ENCODE measurements at regions not wholly inside any gene's neighbourhood (a gene's known extent, or its start where the extent isn't known, plus 50 kb on each side); places are given as distances from the start of the nearest gene placed in this dataset.

DNA sequence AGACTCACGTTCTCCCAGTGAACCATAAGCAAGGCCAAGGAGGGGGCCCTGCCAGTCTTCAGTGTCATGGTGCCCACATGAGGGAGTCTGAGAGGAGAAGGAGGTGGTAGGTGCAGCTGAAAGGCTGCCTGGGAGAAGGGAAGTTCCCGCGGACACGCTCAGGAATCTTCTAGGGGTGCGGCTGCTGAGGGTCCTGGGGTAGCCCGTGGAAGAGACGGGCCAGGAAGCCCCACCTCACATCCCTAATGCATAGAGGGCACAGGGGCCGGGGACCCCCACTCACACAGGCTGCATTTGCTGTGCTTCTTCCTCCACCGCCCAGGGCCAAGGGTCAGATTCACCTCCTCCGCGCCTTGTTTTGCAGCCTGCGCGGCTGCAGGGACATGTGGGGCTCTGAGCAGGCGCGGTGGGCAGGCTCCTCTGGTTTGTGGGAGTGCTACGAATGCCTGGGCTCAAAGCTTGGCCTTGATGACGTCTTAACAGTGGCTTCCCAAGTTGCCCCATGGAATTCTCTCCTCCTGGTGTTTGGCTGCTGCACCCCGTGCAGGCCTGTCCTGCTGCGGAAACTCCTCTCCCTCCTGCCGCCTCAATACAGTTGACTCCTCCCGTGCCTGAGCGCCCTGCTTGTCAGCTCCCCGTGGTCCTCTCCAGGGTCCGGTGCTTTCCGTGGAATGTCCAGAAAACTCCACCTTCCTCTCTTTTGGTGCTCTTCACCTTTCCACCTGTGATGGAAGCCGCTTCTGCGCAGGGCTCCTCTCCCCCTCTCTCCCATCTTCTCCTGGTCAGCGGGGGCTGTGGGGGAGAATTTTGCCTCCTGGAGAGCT lies 95.7 kb downstream of the VAPA start:
- DNase-seq (ENCODE audit: low read depth in 3 of 3, low spot score in 2 of 3): no peak

- DNase-seq (ENCODE audit: low read depth in 3 of 3, low spot score in 2 of 3): no peak
These were observed 96.8 kb downstream of the VAPA start for GRCh38 chr18:10010611-10011015.

GRCh38 chr18:10011061-10011460 lies 97.2 kb downstream of the VAPA start:
- no peak for DNase-seq (ENCODE audit: low read depth in 3 of 3, low spot score in 2 of 3)

DNA sequence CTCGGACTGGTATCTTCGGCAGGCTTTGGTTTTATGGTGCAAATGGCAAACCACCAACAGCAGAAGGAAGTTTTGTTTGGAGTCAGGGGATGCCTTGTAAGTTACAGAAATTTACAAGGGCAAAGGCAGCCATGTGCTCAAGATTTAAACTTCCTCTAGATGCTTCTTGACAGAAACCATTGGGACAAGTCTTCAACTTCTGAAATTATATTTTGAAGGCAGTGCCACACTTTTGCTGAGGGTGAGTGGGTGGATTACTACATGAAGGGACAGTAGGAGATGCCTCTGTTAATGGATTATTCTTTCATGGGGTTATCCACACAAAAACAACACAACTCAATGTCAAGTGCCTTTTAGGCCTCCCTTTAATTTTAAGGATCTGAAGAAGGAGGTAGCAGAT lies 97.9 kb downstream of the VAPA start:
- DNase-seq (ENCODE audit: low read depth in 3 of 3, low spot score in 2 of 3): no peak

- DNase-seq (ENCODE audit: low read depth in 3 of 3, low spot score in 2 of 3): no peak
These were observed 98.7 kb downstream of the VAPA start for GRCh38 chr18:10012526-10012925.

- DNase-seq (ENCODE audit: low read depth in 3 of 3, low spot score in 2 of 3): no peak
These were observed 100.1 kb downstream of the VAPA start for GRCh38 chr18:10013621-10014543.

DNA sequence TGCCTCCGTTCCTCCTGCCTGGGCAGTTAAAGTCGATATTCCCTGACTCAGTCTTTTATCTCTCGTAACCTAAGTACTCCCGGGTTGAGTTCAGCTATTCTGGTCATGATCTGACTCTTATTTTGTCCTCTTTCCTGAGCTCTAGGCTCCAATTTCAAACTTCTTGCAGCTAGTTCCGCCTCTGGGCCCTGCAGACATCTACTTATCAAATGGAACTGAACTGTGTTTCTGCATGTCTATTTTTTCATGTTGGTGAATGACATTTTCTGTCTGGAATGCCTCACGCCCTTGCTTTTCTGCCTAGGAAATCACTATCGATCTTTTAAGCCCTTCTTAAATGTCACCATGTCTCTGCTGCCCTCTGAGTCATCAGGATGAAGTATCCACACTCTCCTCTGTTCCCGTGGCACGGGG lies 101.5 kb downstream of the VAPA start:
- DNase-seq (ENCODE audit: low read depth in 3 of 3, low spot score in 2 of 3): no peak

DNA sequence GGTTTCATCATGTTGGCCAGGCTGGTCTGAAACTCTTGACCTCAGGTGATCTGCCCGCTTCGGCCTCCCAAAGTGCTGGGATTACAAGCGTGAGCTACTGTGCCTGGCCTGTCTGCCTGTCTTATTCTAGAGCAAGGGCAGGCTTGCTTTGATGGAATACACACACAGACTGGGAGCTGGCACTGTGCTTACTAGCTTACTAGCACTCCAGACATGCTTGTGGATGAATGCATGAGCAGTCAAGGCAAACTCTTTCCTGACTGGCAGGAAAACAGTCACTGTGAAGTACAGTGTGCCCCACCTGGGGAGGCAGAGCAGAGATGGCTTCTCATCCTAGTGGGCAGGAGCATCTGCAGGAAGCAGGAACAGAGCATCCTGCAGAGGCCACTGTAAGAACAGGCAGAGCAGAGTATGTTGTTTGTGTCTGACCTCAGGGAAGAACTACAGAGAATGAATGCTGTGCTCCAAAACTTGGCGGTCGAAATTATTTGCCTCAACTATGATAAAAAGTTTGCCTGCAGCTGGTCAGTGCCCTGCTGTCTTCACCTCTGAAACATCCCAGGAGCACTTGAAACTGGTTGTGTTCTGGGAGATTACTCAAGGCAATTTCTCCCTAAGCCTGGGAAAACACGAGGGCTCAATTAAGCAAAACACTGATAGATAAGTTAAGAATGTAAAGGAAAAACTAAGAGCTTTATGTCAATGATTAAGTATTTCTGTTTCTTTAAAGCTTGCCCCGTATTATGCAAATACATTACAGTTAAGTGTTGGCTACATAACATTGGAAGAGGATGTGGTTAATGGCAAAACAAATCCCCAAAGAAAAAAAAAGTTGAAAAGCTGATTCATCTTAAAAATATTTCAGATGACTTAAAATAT lies 102.4 kb downstream of the VAPA start:
- no peak for DNase-seq (ENCODE audit: low read depth in 3 of 3, low spot score in 2 of 3)

GRCh38 chr18:10017043-10017442 lies 103.2 kb downstream of the VAPA start:
- no peak for DNase-seq (ENCODE audit: low read depth in 3 of 3, low spot score in 2 of 3)

GRCh38 chr18:10018289-10018688 lies 104.5 kb downstream of the VAPA start:
- DNase-seq (ENCODE audit: low read depth in 3 of 3, low spot score in 2 of 3): no peak

GRCh38 chr18:10020171-10020570 lies 106.4 kb downstream of the VAPA start:
- no peak for DNase-seq (ENCODE audit: low read depth in 3 of 3, low spot score in 2 of 3)

- no peak for DNase-seq (ENCODE audit: low read depth in 3 of 3, low spot score in 2 of 3)
These were observed 108.5 kb downstream of the VAPA start for GRCh38 chr18:10022365-10022764.

DNA sequence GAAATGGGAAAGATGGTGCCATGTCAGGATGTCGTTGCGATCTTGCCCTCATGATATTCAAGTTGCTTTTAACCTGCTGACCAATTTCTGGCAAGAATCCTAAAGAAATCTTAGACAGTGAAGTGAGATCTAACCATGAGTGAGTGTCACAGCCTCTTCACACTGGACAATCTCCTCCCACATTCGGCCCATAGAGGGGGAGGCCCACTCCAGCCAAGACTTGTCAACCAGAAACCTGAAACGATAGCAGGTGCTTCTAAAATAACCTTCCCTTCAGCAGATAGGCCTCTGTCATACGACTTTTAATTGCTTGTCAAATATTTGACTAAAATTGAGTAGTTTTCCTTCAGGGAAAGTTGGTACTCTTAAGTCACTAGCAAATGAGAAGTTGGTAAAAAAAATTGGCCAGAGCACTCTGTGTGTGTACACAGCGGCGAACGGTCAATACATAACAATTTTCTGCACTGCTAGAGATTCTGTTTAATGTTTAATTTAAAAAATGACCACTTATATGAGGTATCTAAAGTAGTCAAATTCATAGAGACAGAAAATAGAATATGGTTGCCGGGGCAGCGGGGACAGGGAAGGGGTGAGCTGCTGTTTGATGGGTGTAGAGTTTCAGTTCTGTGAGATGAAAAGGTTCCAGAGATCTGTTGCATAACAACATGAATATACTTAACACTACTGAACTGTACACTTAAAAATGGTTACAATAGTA lies 110.2 kb downstream of the VAPA start:
- no peak for DNase-seq (ENCODE audit: low read depth in 3 of 3, low spot score in 2 of 3)

DNA sequence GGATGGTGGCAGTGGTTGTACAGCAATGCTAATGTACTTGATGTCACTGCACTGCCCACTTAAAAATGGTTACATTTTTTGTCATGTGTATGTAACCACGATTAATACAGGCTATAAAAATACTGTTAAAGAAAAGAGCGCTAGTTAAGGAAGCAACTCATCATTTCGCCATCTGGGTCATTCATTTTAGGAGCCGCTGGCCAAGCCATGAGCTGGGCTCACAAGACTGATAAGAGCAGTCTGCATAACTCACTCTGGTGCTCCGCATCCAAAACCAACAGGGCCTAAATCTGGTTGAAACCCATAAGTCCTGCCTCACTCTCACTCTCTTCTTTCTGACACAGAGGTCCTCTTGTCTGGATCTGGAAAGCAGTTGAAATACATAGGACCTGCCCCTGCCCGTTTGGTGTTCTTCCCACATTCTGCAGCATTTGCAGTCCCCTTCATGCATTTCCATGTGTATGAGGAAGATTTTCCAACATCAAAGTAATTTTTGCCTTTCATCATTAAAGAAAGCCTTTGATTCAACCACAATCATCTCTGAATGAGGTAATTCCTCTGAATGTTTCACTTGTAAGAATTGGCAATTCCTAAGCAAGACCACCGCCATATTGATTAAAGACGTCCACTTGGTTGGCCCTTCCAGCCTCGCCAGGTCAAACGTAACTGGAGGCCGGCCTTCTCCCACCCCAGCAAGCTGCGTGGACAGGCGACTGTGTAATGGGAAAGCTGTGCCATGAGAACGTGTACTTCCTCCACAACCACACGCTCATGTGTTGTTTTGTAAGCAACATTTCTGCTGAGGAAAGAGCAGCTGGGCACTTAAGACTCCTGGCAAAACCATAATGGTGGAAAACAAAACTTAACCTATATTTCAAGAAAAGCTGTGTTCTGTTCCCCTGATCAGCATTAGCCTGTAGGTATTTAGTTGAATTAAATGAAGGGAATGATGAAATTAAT lies 112.2 kb downstream of the VAPA start:
- DNase-seq (ENCODE audit: low read depth in 3 of 3, low spot score in 2 of 3): no peak

- DNase-seq (ENCODE audit: low read depth in 3 of 3, low spot score in 2 of 3): no peak
These were observed 113.2 kb downstream of the VAPA start for GRCh38 chr18:10027031-10027430.

GRCh38 chr18:10027461-10027860 lies 113.6 kb downstream of the VAPA start:
- no peak for DNase-seq (ENCODE audit: low read depth in 3 of 3, low spot score in 2 of 3)

- DNase-seq (ENCODE audit: low read depth in 3 of 3, low spot score in 2 of 3): no peak
These were observed 115.9 kb downstream of the VAPA start for GRCh38 chr18:10029711-10030110.

- DNase-seq (ENCODE audit: low read depth in 3 of 3, low spot score in 2 of 3): no peak
These were observed 117.2 kb downstream of the VAPA start for GRCh38 chr18:10030816-10031541.

All from right renal cortex interstitium (tissue), 3 donors.